Ishikawa (cell line): ENCODE measurements at regions not wholly inside any gene's neighbourhood (a gene's known extent, or its start where the extent isn't known, plus 50 kb on each side); places are given as distances from the start of the nearest gene placed in this dataset.

Source experiments
- CEBPB ChIP-seq: IDR thresholded peaks from 2 replicates; pipeline ENCODE4 v1.6.1; 2012
- CREB1 ChIP-seq: IDR thresholded peaks from 2 replicates; pipeline ENCODE4 v1.6.1; 2012; ENCODE audit warnings: low read depth
- EGR1 ChIP-seq: IDR thresholded peaks from 2 replicates; pipeline ENCODE4 v1.6.1; 2012
- EP300 ChIP-seq: IDR thresholded peaks from 2 replicates; pipeline ENCODE4 v1.6.1; 2012; ENCODE audit warnings: borderline replicate concordance
- FOXM1 ChIP-seq: IDR thresholded peaks from 2 replicates; pipeline ENCODE4 v1.6.1; 2012; ENCODE audit warnings: low read depth, borderline replicate concordance
- NFIC ChIP-seq: IDR thresholded peaks from 2 replicates; pipeline ENCODE4 v1.6.1; 2012
- RAD21 ChIP-seq: IDR thresholded peaks from 2 replicates; pipeline ENCODE4 v1.6.1; 2012; ENCODE audit warnings: low read depth
- TAF1 ChIP-seq: IDR thresholded peaks from 2 replicates; pipeline ENCODE4 v1.6.1; 2012; ENCODE audit warnings: low read depth, mild to moderate bottlenecking
- TCF12 ChIP-seq: IDR thresholded peaks from 2 replicates; pipeline ENCODE4 v1.6.1; 2012; ENCODE audit warnings: low read depth
- TEAD4 ChIP-seq: IDR thresholded peaks from 2 replicates; pipeline ENCODE4 v1.6.1; 2012
- YY1 ChIP-seq: IDR thresholded peaks from 2 replicates; pipeline ENCODE4 v1.6.1; 2012; ENCODE audit warnings: low read depth
- ZBTB7A ChIP-seq: IDR thresholded peaks from 2 replicates; pipeline ENCODE4 v1.6.1; 2012; ENCODE audit warnings: low read depth
- TF ChIP-seq, protein P1 (sequence below): IDR thresholded peaks from 2 replicates; pipeline ENCODE4 v1.6.1; 2012
- TF ChIP-seq, protein P2 (sequence below): IDR thresholded peaks from 2 replicates; pipeline ENCODE4 v1.6.1; 2012
- TF ChIP-seq, protein P3 (sequence below): IDR thresholded peaks from 2 replicates; pipeline ENCODE4 v1.6.1; 2012; ENCODE audit warnings: low read depth, mild to moderate bottlenecking

DNA sequence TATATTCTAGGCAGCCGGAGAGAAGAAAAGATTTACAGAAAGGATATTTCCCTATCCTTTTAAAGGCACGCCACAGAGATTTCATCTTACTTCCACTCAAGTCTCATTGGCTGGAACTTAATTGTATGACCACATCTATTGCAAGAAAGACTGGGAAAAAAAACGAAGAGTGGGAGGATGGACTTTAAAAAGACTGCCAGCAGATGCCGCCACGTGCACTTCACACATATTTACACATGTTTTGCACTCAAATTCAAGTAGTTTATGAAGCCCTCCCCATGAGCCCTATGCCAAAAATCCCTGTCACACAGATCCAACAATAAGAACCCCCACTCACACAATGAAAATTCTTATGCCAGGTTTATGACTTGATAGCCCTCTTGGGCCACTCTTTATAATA, 138.5 kb upstream of the TYRP1 start:
- TF ChIP-seq YY1 (no peak), TCF12 (no peak), EGR1 (no peak), TEAD4 (no peak), RAD21 (peak; percentile 42), TAF1 (no peak)
- TF ChIP-seq, protein P1, sequence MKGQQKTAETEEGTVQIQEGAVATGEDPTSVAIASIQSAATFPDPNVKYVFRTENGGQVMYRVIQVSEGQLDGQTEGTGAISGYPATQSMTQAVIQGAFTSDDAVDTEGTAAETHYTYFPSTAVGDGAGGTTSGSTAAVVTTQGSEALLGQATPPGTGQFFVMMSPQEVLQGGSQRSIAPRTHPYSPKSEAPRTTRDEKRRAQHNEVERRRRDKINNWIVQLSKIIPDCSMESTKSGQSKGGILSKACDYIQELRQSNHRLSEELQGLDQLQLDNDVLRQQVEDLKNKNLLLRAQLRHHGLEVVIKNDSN = no peak

DNA sequence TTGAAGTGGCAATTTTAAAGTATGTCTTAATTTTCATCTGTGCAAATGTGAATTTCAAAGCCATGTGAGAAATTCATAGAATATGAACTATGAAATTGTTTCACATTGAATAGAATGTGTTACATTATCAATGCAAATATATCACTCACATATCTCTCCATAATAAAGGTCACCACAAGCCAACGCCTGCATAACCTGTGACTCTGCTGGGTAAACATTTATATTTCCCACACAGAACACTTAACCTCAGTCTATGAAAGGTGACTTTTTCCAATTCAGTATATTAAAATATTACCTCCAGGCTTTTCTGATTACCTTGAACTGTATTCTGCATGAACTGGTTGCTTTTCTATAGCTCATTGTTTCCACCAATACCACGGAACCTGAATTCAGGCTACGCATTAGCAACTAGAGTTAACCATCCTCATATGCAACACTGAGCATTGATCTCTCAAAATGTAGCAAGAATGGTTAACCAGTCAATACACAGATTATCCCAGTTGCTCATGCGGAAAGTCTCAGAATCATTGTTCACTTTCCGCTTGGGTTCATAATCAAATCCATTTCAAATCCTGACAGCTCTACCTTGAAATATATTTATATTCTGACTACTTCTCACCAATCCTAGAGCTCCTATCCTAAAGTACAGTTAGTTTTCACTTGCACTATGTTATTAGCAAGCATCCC, 126.6 kb upstream of the TYRP1 start:
- no peak for TF ChIP-seq TAF1
- TF ChIP-seq TCF12 = no peak
- no peak for TF ChIP-seq NFIC
- TF ChIP-seq EP300 = no peak
- TF ChIP-seq, protein P2, sequence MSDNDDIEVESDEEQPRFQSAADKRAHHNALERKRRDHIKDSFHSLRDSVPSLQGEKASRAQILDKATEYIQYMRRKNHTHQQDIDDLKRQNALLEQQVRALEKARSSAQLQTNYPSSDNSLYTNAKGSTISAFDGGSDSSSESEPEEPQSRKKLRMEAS = no peak
- TF ChIP-seq, protein P3, sequence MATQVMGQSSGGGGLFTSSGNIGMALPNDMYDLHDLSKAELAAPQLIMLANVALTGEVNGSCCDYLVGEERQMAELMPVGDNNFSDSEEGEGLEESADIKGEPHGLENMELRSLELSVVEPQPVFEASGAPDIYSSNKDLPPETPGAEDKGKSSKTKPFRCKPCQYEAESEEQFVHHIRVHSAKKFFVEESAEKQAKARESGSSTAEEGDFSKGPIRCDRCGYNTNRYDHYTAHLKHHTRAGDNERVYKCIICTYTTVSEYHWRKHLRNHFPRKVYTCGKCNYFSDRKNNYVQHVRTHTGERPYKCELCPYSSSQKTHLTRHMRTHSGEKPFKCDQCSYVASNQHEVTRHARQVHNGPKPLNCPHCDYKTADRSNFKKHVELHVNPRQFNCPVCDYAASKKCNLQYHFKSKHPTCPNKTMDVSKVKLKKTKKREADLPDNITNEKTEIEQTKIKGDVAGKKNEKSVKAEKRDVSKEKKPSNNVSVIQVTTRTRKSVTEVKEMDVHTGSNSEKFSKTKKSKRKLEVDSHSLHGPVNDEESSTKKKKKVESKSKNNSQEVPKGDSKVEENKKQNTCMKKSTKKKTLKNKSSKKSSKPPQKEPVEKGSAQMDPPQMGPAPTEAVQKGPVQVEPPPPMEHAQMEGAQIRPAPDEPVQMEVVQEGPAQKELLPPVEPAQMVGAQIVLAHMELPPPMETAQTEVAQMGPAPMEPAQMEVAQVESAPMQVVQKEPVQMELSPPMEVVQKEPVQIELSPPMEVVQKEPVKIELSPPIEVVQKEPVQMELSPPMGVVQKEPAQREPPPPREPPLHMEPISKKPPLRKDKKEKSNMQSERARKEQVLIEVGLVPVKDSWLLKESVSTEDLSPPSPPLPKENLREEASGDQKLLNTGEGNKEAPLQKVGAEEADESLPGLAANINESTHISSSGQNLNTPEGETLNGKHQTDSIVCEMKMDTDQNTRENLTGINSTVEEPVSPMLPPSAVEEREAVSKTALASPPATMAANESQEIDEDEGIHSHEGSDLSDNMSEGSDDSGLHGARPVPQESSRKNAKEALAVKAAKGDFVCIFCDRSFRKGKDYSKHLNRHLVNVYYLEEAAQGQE = no peak
- no peak for TF ChIP-seq RAD21
- TF ChIP-seq YY1 = no peak
- TF ChIP-seq CREB1 = no peak
- TF ChIP-seq, protein P1 = no peak
- no peak for TF ChIP-seq TEAD4
- no peak for TF ChIP-seq FOXM1
- no peak for TF ChIP-seq CEBPB
- TF ChIP-seq ZBTB7A = no peak
- TF ChIP-seq EGR1 = no peak

DNA sequence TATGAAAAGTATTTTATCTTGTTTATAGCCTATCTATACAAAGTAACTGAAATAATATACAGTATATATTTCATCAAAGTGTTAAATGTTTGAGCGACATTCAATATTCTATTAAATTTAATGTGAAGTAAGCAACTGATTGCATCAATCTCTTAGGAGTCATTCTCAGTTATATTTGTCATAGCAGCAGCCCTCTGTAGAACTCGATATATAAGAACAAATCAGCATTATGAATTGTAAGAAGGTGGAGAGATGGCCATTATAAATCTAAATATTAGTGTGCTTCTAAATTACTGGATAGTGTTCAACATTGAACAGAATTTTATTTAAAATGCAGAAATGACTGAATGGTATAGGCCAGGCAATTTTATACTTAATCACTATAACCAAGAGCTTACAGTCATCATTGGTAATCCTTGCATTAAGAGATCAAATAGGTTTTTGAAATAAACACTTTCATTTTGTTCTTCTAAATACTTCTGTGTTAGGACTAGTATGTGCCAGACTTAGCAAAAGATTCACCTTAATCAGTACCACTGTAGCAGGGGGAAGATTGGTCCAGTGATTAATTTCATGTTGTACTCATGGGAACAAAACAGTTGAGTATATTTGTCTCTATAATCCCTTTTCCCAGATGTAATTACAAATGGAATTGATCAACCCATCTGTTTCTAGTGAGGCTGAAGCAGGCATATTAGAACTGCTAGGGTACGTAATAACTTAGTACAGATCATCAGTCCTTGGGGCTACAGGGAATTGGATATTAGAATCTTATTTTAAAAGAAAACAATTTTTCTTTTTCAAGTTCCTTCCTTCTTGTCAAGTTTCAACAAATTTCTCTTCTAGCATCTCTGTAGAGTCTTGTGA, 108.3 kb upstream of the TYRP1 start:
- no peak for TF ChIP-seq ZBTB7A
- TF ChIP-seq, protein P2 = no peak
- TF ChIP-seq, protein P1 = no peak

DNA sequence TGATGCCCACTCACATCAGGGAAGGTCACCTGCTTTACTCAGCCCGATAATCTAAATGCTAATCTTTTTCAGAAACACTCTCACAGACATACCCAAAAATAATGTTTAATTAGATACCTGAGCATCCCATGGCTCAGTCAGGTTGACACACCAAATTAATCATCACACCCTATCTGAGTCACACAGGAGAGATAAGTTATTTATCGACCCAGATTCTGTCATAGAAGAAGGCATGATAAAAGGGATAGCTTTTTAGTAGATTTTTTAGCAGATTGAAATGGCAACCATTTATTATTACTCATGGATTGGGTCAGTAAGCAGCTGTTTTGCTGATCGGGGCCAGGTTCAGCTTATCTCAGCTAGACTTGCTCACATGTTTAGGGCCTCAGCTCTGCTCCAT, 97.8 kb upstream of the TYRP1 start:
- TF ChIP-seq TCF12 (no peak), EGR1 (no peak), TAF1 (no peak), ZBTB7A (no peak), TEAD4 (no peak), CEBPB (no peak), NFIC (no peak), EP300 (no peak)
- TF ChIP-seq, protein P3 = no peak
- TF ChIP-seq, protein P1 = no peak
